Breast epithelium (tissue), 4 donors: ENCODE measurements at regions not wholly inside any gene's neighbourhood (a gene's known extent, or its start where the extent isn't known, plus 50 kb on each side); places are given as distances from the start of the nearest gene placed in this dataset.

ENCODE experiments used
- DNase-seq, 2 donors: peaks; one replicate each; pipeline ENCODE4 v3.0.0-alpha.2; 2019; ENCODE audit warnings: low spot score in 2 of 2
- H3K27ac ChIP-seq, 2 donors: fragments of 200-600 bp; sonication (generic) in 1 of 2; one replicate each; pipeline ENCODE4 v1.5.1; 2016 to 2019; ENCODE audit warnings: mild to moderate bottlenecking in 1 of 2
- H3K27me3 ChIP-seq, 2 donors: fragments of 200-600 bp; sonication (generic) in 1 of 2; one replicate each; pipeline versions ENCODE4 v1.5.1 to v1.6.0; 2017 to 2019; ENCODE audit warnings: control low read depth in 1 of 2, mild to moderate bottlenecking in 1 of 2
- H3K36me3 ChIP-seq: fragments of 200-600 bp; one replicate; pipeline ENCODE4 v1.5.1; 2019
- H3K4me1 ChIP-seq, 2 donors: fragments of 200-600 bp; sonication (generic); one replicate each; pipeline ENCODE4 v1.5.1; 2016 to 2019; ENCODE audit warnings: control low read depth in 1 of 2
- H3K4me3 ChIP-seq, 3 donors: fragments of 200-600 bp; sonication (generic); 1 replicate in 2 of 3; 2 replicates in 1 of 3; pipeline ENCODE4 v1.5.1; 2016 to 2019; ENCODE audit warnings: mild to moderate bottlenecking in 3 of 3, moderate library complexity in 2 of 3
- H3K9me3 ChIP-seq, 2 donors: fragments of 200-600 bp; sonication (generic) in 1 of 2; one replicate each; pipeline ENCODE4 v1.5.1; 2016 to 2019; ENCODE audit warnings: control low read depth in 1 of 2
- CTCF ChIP-seq, 3 donors: fragments of 450-650 bp; IDR thresholded peaks; one replicate each; pipeline ENCODE4 v1.5.1; 2016 to 2017; ENCODE audit warnings: antibody characterized with exemption in 3 of 3, mild to moderate bottlenecking in 3 of 3, moderate library complexity in 3 of 3
- POLR2A ChIP-seq: fragments of 450-650 bp; IDR thresholded peaks from one replicate; pipeline ENCODE4 v1.6.1; 2016; ENCODE audit warnings: antibody characterized with exemption, mild to moderate bottlenecking, moderate library complexity
- POLR2AphosphoS5 ChIP-seq, 3 donors: sonication (generic); formaldehyde crosslinking; IDR thresholded peaks; one replicate each; pipeline ENCODE4 v1.6.1; 2017; ENCODE audit warnings: antibody characterized with exemption in 3 of 3
- intact Hi-C: fragments of 100-400 bp; cut with DNase I; formaldehyde crosslinking; loops from one replicate; pipeline ENCODE4 v1.15.1; 2023; ENCODE audit warnings: low total_unique reads

GRCh38 chr5:68149189-68149588 is 66.4 kb upstream of the PIK3R1 start:
- no peak overlapping the region for H3K4me3 ChIP-seq
- TF ChIP-seq POLR2AphosphoS5 (IDR thresholded peaks at IDR 0.05) (no peak), CTCF (IDR thresholded peaks at IDR 0.05) (no peak), POLR2A (no peak)
- DNase-seq: no peak
- intact Hi-C loops: no loop called here
- H3K9me3 ChIP-seq: no peaks in the 10 kb centered on the region
- no peaks in the 10 kb centered on the region for H3K4me1 ChIP-seq
- H3K36me3 ChIP-seq: no peaks in the 10 kb centered on the region
- no peak overlapping the region for H3K27ac ChIP-seq
- H3K27me3 ChIP-seq: no peaks in the 10 kb centered on the region

GRCh38 chr5:68148096-68148495 is 67.5 kb upstream of the PIK3R1 start:
- Histone ChIP-seq H3K27me3 (no peaks in the 10 kb centered on the region), H3K4me1 (no peaks in the 10 kb centered on the region), H3K9me3 (no peaks in the 10 kb centered on the region), H3K27ac (no peak overlapping the region), H3K4me3 (no peak overlapping the region), H3K36me3 (no peaks in the 10 kb centered on the region)
- DNase-seq: no peak
- TF ChIP-seq CTCF (IDR thresholded peaks at IDR 0.05): no peak
- TF ChIP-seq POLR2AphosphoS5 (IDR thresholded peaks at IDR 0.05): no peak
- no peak for TF ChIP-seq POLR2A
- intact Hi-C loops: no loop called here

GRCh38 chr5:68147659-68148058 is 67.9 kb upstream of the PIK3R1 start:
- TF ChIP-seq POLR2AphosphoS5 (IDR thresholded peaks at IDR 0.05) (no peak), POLR2A (no peak), CTCF (IDR thresholded peaks at IDR 0.05) (no peak)
- intact Hi-C loops: no loop called here
- no peak for DNase-seq
- Histone ChIP-seq H3K4me3 (no peak overlapping the region), H3K27me3 (no peaks in the 10 kb centered on the region), H3K9me3 (no peaks in the 10 kb centered on the region), H3K36me3 (no peaks in the 10 kb centered on the region), H3K27ac (no peak overlapping the region), H3K4me1 (no peaks in the 10 kb centered on the region)

GRCh38 chr5:68141494-68141893 is 74.1 kb upstream of the PIK3R1 start:
- no peaks in the 10 kb centered on the region for H3K27me3 ChIP-seq
- no peak overlapping the region for H3K4me3 ChIP-seq
- TF ChIP-seq POLR2A (no peak), POLR2AphosphoS5 (IDR thresholded peaks at IDR 0.05) (no peak), CTCF (IDR thresholded peaks at IDR 0.05) (no peak)
- no peaks in the 10 kb centered on the region for H3K9me3 ChIP-seq
- DNase-seq: no peak
- H3K36me3 ChIP-seq: no peaks in the 10 kb centered on the region
- no peaks in the 10 kb centered on the region for H3K4me1 ChIP-seq
- intact Hi-C loops: no loop called here
- no peak overlapping the region for H3K27ac ChIP-seq

- no peaks in the 10 kb centered on the region for H3K9me3 ChIP-seq
- no peak overlapping the region for H3K4me3 ChIP-seq
- H3K36me3 ChIP-seq: no peaks in the 10 kb centered on the region
- no peak for DNase-seq
- no peak for TF ChIP-seq POLR2A
- TF ChIP-seq POLR2AphosphoS5 (IDR thresholded peaks at IDR 0.05): no peak
- TF ChIP-seq CTCF (IDR thresholded peaks at IDR 0.05): no peak
- intact Hi-C loops: no loop called here
- H3K4me1 ChIP-seq: no peaks in the 10 kb centered on the region
- H3K27me3 ChIP-seq: no peaks in the 10 kb centered on the region
- H3K27ac ChIP-seq: no peak overlapping the region
These were observed 74.8 kb upstream of the PIK3R1 start for GRCh38 chr5:68140763-68141162.
